Activated CD4-positive, alpha-beta T cell treated with anti-CD3 and anti-CD28 coated beads, Interleukin-2, amount 10 ng/mL, durations not matched to agents 24 days and 14 days (primary cell): ENCODE measurements at regions not wholly inside any gene's neighbourhood (a gene's known extent, or its start where the extent isn't known, plus 50 kb on each side); places are given as distances from the start of the nearest gene placed in this dataset.

ENCODE experiments used
- DNase-seq: peaks from one replicate; pipeline ENCODE4 v3.0.0; 2022
- H3K27ac Mint-ChIP-seq: one replicate; pipeline ENCODE4 v1.8.0; 2022; ENCODE audit warnings: mild to moderate bottlenecking, mixed read lengths
- H3K27me3 Mint-ChIP-seq: one replicate; pipeline ENCODE4 v1.8.0; 2022; ENCODE audit warnings: mixed read lengths
- H3K36me3 Mint-ChIP-seq: one replicate; pipeline ENCODE4 v1.8.0; 2022; ENCODE audit warnings: low read depth, mild to moderate bottlenecking, mixed read lengths
- H3K4me1 Mint-ChIP-seq: one replicate; pipeline ENCODE4 v1.8.0; 2021; ENCODE audit warnings: mixed read lengths
- H3K4me3 Mint-ChIP-seq: one replicate; pipeline ENCODE4 v1.8.0; 2022; ENCODE audit warnings: mild to moderate bottlenecking, moderate library complexity, mixed read lengths
- H3K9me3 Mint-ChIP-seq: one replicate; pipeline ENCODE4 v1.8.0; 2021; ENCODE audit warnings: mixed read lengths
- intact Hi-C: fragments of 100-400 bp; cut with micrococcal nuclease; formaldehyde crosslinking; loops from one replicate; pipeline ENCODE4 v1.15.1; 2023

- Mint-ChIP-seq H3K4me1 (no peaks in the 10 kb centered on the region), H3K4me3 (no peak overlapping the region), H3K36me3 (no peaks in the 10 kb centered on the region), H3K27me3 (peaks cover 19% of the 10 kb centered on the region), H3K9me3 (no peaks in the 10 kb centered on the region), H3K27ac (no peak overlapping the region)
- intact Hi-C loops = no loop called here
- no peak for DNase-seq
These were observed 125.3 kb upstream of the B3GAT1 start for GRCh38 chr11:134537296-134537695.

DNA sequence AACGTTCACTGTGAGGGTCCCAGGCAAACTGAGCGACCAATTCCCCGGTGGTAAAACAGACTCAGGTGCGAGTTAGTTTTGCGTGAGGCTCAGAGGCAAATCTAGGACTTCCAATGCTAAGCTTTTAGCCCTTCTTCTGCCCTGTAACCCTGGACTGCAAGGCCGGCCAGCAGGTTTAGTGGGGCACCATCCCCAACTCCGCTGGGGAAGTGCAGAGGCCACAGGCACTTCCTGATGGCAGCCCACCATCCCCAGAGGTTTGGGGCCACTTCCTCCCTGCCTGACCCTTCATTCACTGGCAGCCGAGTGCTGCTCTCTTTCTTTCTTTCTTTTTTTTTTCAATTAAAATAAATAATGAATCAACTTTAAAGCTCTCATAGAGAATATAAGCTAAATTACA is 124.6 kb upstream of the B3GAT1 start:
- H3K4me3 Mint-ChIP-seq = no peak overlapping the region
- no peaks in the 10 kb centered on the region for H3K9me3 Mint-ChIP-seq
- no peaks in the 10 kb centered on the region for H3K36me3 Mint-ChIP-seq
- peaks cover 19% of the 10 kb centered on the region for H3K27me3 Mint-ChIP-seq
- H3K27ac Mint-ChIP-seq = no peak overlapping the region
- intact Hi-C loops = no loop called here
- H3K4me1 Mint-ChIP-seq = no peaks in the 10 kb centered on the region
- no peak for DNase-seq

DNA sequence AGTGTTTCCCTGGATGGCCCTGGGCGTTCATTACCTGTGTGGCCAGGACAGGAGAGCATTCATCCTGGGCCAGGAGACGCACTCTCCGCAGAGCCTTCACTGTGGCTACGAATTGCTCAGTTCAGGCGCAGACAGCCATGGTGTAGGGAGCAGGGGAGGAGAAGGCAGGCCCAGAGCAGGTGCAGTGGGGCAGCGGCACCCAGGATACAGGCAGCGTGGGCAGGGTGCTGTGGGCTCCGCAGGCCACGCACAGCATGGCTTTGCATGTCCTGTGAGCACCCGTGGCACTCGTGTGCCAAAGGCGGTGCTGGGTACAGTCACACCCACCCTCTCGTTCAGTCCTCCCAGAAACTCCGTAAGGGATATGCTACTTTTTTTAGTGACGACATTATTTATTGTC is 124.2 kb upstream of the B3GAT1 start:
- DNase-seq = no peak

GRCh38 chr11:134535029-134536025 is 123.3 kb upstream of the B3GAT1 start:
- no peak overlapping the region for H3K4me3 Mint-ChIP-seq
- no peak overlapping the region for H3K27ac Mint-ChIP-seq
- H3K9me3 Mint-ChIP-seq = no peaks in the 10 kb centered on the region
- H3K4me1 Mint-ChIP-seq = no peaks in the 10 kb centered on the region
- no peaks in the 10 kb centered on the region for H3K36me3 Mint-ChIP-seq
- no peak for DNase-seq
- intact Hi-C loops = no loop called here
- peaks cover 19% of the 10 kb centered on the region for H3K27me3 Mint-ChIP-seq

More for the DNA sequence above, 124.2 kb upstream of the B3GAT1 start:
- Mint-ChIP-seq H3K36me3 (no peaks in the 10 kb centered on the region), H3K27me3 (peaks cover 19% of the 10 kb centered on the region), H3K27ac (no peak overlapping the region), H3K4me1 (no peaks in the 10 kb centered on the region), H3K4me3 (no peak overlapping the region), H3K9me3 (no peaks in the 10 kb centered on the region)
- intact Hi-C loops = no loop called here

DNA sequence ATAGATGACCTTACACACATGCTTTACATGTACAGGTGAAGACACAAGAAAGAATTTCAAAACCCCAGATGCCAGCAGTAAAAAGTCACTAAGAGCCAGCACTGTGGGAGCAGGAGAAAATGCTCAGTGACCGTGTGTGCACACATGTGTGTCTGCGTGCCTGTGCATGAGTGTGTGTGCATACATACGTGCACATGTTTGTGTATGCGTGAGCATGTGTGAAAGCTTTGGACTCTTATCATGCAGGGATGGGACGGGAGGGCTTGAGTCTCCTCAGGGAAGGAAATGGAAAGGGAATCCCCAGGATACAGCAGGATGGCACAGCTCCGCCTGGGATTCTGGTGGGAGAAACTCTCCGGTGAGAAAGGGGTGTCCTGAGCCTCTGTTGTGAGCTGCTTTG is 121.5 kb upstream of the B3GAT1 start:
- intact Hi-C loops = no loop called here
- Mint-ChIP-seq H3K27ac (no peak overlapping the region), H3K27me3 (peaks cover 17% of the 10 kb centered on the region), H3K4me1 (no peaks in the 10 kb centered on the region), H3K9me3 (no peaks in the 10 kb centered on the region), H3K36me3 (no peaks in the 10 kb centered on the region), H3K4me3 (no peak overlapping the region)
- no peak for DNase-seq

GRCh38 chr11:134532921-134533421 is 120.9 kb upstream of the B3GAT1 start:
- DNase-seq = no peak
- Mint-ChIP-seq H3K4me1 (no peaks in the 10 kb centered on the region), H3K4me3 (no peak overlapping the region), H3K9me3 (no peaks in the 10 kb centered on the region), H3K27ac (no peak overlapping the region), H3K27me3 (peaks cover 12% of the 10 kb centered on the region), H3K36me3 (no peaks in the 10 kb centered on the region)
- intact Hi-C loops = no loop called here

DNA sequence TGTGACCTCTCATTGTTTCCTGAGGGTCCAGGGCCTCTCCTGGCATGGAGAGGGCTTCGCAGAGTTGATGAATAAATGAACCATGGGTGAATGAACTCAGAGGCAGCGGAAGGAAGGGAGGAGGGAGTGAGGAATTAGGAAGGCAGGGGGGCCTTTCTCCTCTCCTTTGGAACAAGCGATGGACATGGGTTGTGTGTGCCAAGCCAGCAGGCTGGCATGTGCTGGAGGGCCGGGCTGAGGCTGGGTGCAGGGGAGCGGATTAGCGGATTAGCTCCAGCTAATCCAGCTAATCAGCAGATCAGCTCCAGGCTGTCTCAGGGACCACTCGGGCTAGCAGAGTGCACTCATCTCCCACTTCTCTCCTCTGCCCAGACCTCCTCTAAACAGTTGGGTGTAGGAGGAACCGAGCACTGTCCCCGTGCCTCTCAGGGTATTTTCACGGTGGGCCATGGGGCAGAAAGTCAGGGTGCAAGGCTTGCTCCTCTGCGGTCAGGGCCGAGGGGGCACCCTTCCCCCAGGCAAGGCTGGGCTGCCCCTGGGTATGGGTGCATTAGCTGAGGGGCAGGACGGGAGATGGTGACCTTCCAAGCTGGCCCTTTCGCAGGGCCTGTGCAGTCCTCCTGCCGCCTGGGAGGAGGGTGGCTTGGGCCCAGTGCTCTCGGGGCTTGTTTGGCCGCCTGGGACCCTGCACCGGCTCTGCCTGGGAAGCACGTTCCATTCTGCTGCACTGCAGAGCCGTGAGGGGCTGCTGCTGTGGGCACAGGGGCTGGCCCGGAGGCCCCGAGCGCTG is 120.3 kb upstream of the B3GAT1 start:
- intact Hi-C loops = no loop called here
- Mint-ChIP-seq H3K4me3 (no peak overlapping the region), H3K27ac (no peak overlapping the region), H3K9me3 (no peaks in the 10 kb centered on the region), H3K27me3 (peaks cover 9% of the 10 kb centered on the region), H3K36me3 (no peaks in the 10 kb centered on the region), H3K4me1 (no peaks in the 10 kb centered on the region)
- no peak for DNase-seq

GRCh38 chr11:134531327-134532130 is 119.5 kb upstream of the B3GAT1 start:
- no peaks in the 10 kb centered on the region for H3K4me1 Mint-ChIP-seq
- DNase-seq = no peak
- intact Hi-C loops = no loop called here
- H3K36me3 Mint-ChIP-seq = no peaks in the 10 kb centered on the region
- no peaks in the 10 kb centered on the region for H3K9me3 Mint-ChIP-seq
- no peak overlapping the region for H3K4me3 Mint-ChIP-seq
- no peak overlapping the region for H3K27ac Mint-ChIP-seq
- peaks cover 9% of the 10 kb centered on the region for H3K27me3 Mint-ChIP-seq

DNA sequence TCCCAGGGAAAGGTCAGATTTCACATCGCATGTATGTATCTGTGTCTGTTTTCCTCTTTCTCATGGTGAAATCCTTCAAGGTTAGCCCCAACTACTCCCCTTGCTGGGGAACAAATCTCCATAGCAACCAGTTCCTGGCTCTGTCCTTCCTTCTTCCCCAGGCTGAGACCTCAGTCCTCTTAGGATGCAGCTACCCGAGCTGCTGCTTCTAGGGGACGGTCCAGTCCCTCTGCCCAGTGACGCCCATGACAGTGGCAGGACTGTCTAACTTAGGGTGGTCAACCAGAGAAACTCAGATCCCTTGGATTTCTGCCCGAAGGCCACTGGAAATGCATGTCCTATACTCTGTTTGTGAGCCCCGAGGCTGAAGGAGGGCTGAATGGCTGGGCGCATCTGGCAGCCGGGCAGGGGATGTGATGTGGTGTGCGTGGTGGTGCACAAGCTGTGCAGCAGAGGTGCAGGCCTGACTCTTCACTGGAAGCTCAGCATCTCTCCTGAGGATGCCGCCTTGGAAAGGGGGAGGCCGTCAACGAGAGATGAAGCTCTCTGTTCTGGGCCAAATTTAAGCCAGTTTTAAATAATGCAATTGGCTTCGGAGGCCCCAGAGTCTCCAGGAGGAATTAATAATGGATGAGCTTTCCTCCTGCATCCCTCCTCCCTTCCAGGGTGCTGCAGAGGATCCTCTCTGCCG is 118.7 kb upstream of the B3GAT1 start:
- Mint-ChIP-seq H3K9me3 (no peaks in the 10 kb centered on the region), H3K36me3 (no peaks in the 10 kb centered on the region), H3K4me3 (no peak overlapping the region), H3K4me1 (no peaks in the 10 kb centered on the region), H3K27ac (no peak overlapping the region), H3K27me3 (peaks cover 5% of the 10 kb centered on the region)
- no peak for DNase-seq
- intact Hi-C loops = no loop called here

DNA sequence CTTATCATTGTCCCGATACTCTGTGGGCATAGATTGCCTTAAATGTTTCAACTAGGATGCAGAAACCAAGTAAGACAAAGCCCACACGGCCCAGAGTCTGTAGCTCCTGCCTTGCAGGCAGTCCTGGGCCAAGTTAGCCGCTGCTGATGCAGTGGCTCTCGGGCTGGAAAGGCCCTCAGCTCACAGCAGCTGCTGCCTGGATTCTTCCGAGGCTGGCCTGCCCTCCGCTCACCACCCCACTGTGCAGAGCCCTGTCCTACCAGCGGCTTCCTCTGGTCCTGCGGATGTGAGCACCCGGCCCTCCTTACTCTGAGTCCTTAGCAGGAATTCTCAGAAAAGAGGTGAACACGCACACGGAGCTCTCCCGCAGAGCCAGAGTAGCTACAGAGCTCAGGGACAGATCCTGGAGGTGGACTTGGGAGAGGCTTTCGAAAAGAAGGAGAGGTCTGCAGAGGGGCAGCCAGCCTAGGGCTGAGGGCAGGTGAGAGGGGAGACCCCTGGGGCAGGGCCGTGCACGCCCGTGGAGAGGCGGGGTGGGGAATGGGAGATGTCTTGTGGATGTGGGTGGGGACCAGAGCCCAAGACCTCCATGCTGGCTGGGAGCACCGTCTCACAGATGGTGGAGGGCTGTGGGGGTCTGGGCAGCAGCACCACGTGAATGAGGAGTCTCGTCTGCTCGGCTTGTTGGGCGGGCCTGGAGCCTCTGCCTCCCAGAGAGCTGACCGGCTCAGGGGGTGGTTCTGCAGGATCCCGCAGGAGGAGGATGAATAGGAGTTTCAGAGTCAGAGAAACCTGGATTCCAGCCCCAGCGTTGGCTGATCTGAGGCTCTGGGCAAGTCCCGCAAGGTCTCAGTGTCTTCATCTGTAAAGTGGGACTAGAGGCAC is 117.4 kb upstream of the B3GAT1 start:
- DNase-seq = no peak
- Mint-ChIP-seq H3K36me3 (no peaks in the 10 kb centered on the region), H3K27ac (no peak overlapping the region), H3K4me1 (no peaks in the 10 kb centered on the region), H3K9me3 (no peaks in the 10 kb centered on the region), H3K27me3 (no peaks in the 10 kb centered on the region), H3K4me3 (no peak overlapping the region)
- intact Hi-C loops = no loop called here

GRCh38 chr11:134528453-134528852 is 116.4 kb upstream of the B3GAT1 start:
- H3K9me3 Mint-ChIP-seq = no peaks in the 10 kb centered on the region
- no peak for DNase-seq
- H3K27ac Mint-ChIP-seq = no peak overlapping the region
- no peaks in the 10 kb centered on the region for H3K36me3 Mint-ChIP-seq
- intact Hi-C loops = no loop called here
- H3K4me3 Mint-ChIP-seq = no peak overlapping the region
- H3K4me1 Mint-ChIP-seq = no peaks in the 10 kb centered on the region
- H3K27me3 Mint-ChIP-seq = no peaks in the 10 kb centered on the region

- Mint-ChIP-seq H3K36me3 (no peaks in the 10 kb centered on the region), H3K4me1 (no peaks in the 10 kb centered on the region), H3K27ac (no peak overlapping the region), H3K4me3 (no peak overlapping the region), H3K9me3 (no peaks in the 10 kb centered on the region), H3K27me3 (no peaks in the 10 kb centered on the region)
- DNase-seq = no peak
- intact Hi-C loops = no loop called here
These were observed 115.6 kb upstream of the B3GAT1 start for GRCh38 chr11:134527382-134528243.
